ENCODE measurements at regions not wholly inside any gene's neighbourhood (a gene's known extent, or its start where the extent isn't known, plus 50 kb on each side); places are given as distances from the start of the nearest gene placed in this dataset.

- TF ChIP-seq REST (IDR thresholded peaks at IDR 0.05; ENCODE audit: unreplicated experiment): no peak
- TF ChIP-seq POLR2AphosphoS5 (IDR thresholded peaks at IDR 0.05; ENCODE audit: low read depth): no peak
- TF ChIP-seq ETS1 (IDR thresholded peaks at IDR 0.05): no peak
- no peak for TF ChIP-seq NANOG (IDR thresholded peaks at IDR 0.05; ENCODE audit: borderline replicate concordance)
- no peak for TF ChIP-seq ZNF331 (CRISPR knock-in tag; IDR thresholded peaks at IDR 0.05; ENCODE audit: low read depth)
Measured at GRCh38 chr17:13788385-13788784, 186.7 kb upstream of the HS3ST3A1 start (continued).

GRCh38 chr17:13792314-13792713 lies 190.6 kb upstream of the HS3ST3A1 start:
- H3K27me3 ChIP-seq (ENCODE audit: insufficient read depth): no peaks in the 10 kb centered on the region
- no peak for TF ChIP-seq CREB1 (CRISPR knock-in tag; IDR thresholded peaks at IDR 0.05; ENCODE audit: low read depth)
- TF ChIP-seq STAT1 (IDR thresholded peaks at IDR 0.05; ENCODE audit: unreplicated experiment): no peak
- TF ChIP-seq ZNF331 (CRISPR knock-in tag; IDR thresholded peaks at IDR 0.05; ENCODE audit: low read depth): no peak
- no peak for TF ChIP-seq CTCF (conservative IDR thresholded peaks at IDR 0.05; ENCODE audit: low read depth in 2 of 2)
- TF ChIP-seq EZH2 (IDR thresholded peaks at IDR 0.05; ENCODE audit: low read depth, unreplicated experiment): no peak
- TF ChIP-seq NANOG (IDR thresholded peaks at IDR 0.05; ENCODE audit: borderline replicate concordance): no peak
- no peak for TF ChIP-seq ZNF462 (CRISPR knock-in tag; IDR thresholded peaks at IDR 0.05)
- TF ChIP-seq ETS1 (IDR thresholded peaks at IDR 0.05): no peak

More at GRCh38 chr17:13792314-13792713, 190.6 kb upstream of the HS3ST3A1 start:
- Mint-ChIP-seq H3K27me3 (ENCODE audit: insufficient read depth, low read depth, poor library complexity) (no peaks in the 10 kb centered on the region), H3K4me3 (no peak overlapping the region), H3K9me3 (no peaks in the 10 kb centered on the region; the same call in 2 of the 3 replicates), H3K36me3 (ENCODE audit: low read depth) (peaks cover 2% of the 10 kb centered on the region; the same call in 1 of the 3 replicates), H3K27ac (no peak overlapping the region), H3K4me1 (no peaks in the 10 kb centered on the region)
- Histone ChIP-seq H3K4me1 (ENCODE audit: insufficient read depth) (no peaks in the 10 kb centered on the region), H3K27ac (ENCODE audit: low read depth) (no peak overlapping the region), H3F3A (replicated peaks; ENCODE audit: low read depth) (no peaks in the 10 kb centered on the region), H3K79me2 (replicated peaks; ENCODE audit: insufficient read depth) (no peaks in the 10 kb centered on the region), H4K20me1 (replicated peaks; ENCODE audit: insufficient read depth) (no peaks in the 10 kb centered on the region), H3K4me2 (no peak overlapping the region), H2AFZ (no peak overlapping the region), H3K4me3 (no peak overlapping the region), H3K9me2 (ENCODE audit: insufficient read depth) (peaks cover 7% of the 10 kb centered on the region; the same call in 1 of the 2 replicates), H3K36me3 (ENCODE audit: insufficient read depth) (0 out of 2 replicates have a peak, but pooled peaks cover 4% of the 10 kb centered on the region)
- no peak for ATAC-seq
- DNase-seq (ENCODE audit: low spot score): no peak

Data from GM23338 (cell line).